ENCODE measurements at regions not wholly inside any gene's neighbourhood (a gene's known extent, or its start where the extent isn't known, plus 50 kb on each side); places are given as distances from the start of the nearest gene placed in this dataset.
"Not testable (repeated sequence)": the region's sequence is repeated elsewhere in the genome, so short reads cannot be mapped to it uniquely, and the experiment has no call there.

GRCh38 chr2:91559269-91559668 is 2867.8 kb downstream of the RPIA start:
- H3K4me3 ChIP-seq (ENCODE audit: low read depth, low read length); DNase-seq (ENCODE audit: low read depth): not testable (repeated sequence)

DNA sequence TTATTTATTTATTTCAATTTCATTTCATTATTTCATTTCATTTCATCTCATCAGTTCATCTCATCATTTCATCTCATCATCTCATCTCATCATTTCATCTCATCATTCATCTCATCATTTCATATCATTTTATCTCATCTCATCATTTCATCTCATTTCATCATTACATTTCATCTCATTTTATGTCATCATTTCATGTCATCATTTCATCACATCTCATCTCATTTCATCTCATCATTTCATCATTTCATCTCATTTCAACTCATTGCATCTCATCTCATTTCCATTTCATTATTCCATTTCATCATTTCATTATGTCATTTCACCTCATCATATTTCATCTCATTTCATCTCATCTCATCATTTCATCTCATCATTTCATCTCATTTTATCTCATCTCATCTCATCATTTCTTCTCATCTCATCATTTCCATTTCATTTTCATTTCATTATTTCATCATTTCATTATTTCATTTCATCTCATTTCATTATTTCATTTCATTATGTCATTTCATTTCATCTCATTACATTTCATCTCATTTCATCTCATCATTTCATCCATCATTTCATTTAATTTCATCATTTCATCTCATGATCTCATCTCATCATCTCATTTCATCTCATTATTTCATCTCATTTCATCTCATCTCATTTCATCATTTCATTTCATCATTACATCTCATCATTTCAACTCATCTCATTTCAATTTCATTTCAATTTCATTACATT is 2868.6 kb downstream of the RPIA start:
- not testable (repeated sequence) for DNase-seq (ENCODE audit: low read depth); H3K4me3 ChIP-seq (ENCODE audit: low read depth, low read length)

GRCh38 chr2:91562184-91562583 is 2870.7 kb downstream of the RPIA start:
- not testable (repeated sequence) for H3K4me3 ChIP-seq (ENCODE audit: low read depth, low read length); DNase-seq (ENCODE audit: low read depth)

- H3K4me3 ChIP-seq (ENCODE audit: low read depth, low read length); DNase-seq (ENCODE audit: low read depth): not testable (repeated sequence)
Measured at GRCh38 chr2:91564700-91565099, 2873.2 kb downstream of the RPIA start.

DNA sequence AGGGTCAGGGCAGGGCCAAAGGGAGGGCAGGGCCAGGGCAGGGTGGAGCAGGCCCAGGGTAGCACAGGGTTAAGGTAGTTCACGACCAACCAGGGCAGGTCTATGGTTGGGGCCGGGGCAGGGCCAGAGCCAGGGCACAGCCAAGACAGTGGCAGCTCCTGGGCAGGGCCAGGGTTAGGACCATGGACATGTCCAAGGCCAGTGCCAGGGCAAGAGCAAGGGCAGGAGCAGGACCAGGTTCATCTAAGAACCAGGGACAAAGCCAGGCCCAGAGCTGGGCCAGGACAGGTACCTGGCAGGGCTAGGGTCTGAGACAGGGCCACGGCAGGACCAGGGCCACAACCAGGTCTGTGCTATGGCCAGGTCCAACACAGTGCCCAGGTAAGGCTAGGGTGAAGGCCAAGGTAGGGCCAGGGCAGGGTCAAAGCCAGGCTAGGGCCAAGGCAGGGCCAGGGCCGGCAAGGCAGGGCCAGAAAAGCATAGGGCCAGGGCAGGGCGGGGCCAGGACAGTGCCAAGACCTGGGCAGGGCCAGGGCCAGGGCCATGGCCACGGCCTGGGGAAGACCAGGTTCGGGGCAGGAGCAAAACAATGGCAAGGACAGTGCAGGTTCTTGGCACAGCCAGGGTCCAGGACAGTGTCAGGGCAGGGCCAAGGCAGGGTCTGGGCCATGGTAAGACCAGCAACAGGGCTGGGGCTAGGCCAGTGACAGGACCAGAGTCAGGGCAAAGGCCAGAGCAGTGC is 2874.4 kb downstream of the RPIA start:
- DNase-seq (ENCODE audit: low read depth); H3K4me3 ChIP-seq (ENCODE audit: low read depth, low read length): not testable (repeated sequence)

GRCh38 chr2:91566611-91567010 is 2875.1 kb downstream of the RPIA start:
- DNase-seq (ENCODE audit: low read depth), result not testable (repeated sequence)

DNA sequence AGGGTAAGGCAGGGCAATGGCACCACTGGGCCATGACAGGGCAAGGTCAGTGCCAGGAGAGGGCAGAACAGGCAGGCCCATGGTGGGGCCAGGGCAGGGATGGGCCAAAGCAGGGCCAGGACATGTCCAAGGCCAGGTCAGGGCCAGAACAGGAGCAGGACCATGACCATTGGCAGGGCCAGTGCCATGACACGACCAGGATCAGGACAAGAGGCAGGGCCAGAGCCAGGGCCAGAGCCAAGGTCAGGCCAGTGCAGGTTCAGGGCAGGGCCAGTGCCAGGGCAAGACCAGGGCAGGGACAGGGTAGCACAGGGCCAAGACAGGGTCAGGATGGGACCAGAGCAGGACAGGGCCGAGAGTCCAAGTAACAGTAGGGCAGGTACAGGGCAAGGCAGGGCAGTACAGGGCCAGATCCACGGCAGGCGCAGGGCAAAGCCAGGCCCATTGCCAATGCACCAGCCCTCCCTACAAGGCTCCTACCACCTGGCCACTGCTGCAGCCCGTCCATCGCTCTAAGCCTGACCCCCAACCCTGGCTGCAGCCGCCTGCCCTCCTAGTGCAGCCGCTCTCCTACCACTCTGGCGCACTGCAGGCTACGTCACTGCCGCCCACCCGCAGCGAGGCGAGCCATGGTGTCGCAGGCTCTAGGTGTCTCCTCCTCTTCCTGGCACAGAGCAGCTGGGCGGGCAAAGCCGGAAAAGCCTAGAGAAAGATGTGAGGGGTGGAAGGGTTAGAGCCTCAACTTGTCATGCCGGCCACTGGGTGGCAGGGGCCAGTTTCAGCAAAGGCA is 2876.3 kb downstream of the RPIA start:
- H3K4me3 ChIP-seq (ENCODE audit: low read depth, low read length); DNase-seq (ENCODE audit: low read depth): not testable (repeated sequence)

More at GRCh38 chr2:91566611-91567010, 2875.1 kb downstream of the RPIA start:
- H3K4me3 ChIP-seq (ENCODE audit: low read depth, low read length), result not testable (repeated sequence)

GRCh38 chr2:91568391-91569338 is 2877.2 kb downstream of the RPIA start:
- DNase-seq (ENCODE audit: low read depth); H3K4me3 ChIP-seq (ENCODE audit: low read depth, low read length): not testable (repeated sequence)

- DNase-seq (ENCODE audit: low read depth); H3K4me3 ChIP-seq (ENCODE audit: low read depth, low read length): not testable (repeated sequence)
Measured at GRCh38 chr2:91571239-91571923, 2879.9 kb downstream of the RPIA start.

DNA sequence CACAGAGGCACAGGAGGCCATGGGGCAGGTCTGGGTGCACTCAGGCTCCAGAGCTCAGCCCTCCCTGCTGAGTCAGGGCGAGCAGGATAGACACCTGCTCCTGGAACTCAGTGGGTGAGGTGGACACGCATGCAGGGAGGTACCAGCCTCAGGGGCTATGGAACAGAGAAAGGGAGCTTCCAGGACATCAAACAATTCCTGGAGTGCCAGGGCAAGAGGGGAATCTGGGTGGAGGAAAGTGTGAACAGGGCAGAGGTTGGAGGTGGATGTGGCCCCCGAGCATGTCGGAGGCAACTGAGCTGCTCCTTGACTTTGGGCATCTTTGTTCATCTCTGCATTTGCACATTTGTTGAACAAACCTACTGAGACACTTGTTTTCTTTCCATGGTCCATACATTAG is 2881.5 kb downstream of the RPIA start:
- H3K4me3 ChIP-seq (ENCODE audit: low read depth, low read length); DNase-seq (ENCODE audit: low read depth): not testable (repeated sequence)

GRCh38 chr2:91573755-91574154 is 2882.3 kb downstream of the RPIA start:
- not testable (repeated sequence) for DNase-seq (ENCODE audit: low read depth)

DNA sequence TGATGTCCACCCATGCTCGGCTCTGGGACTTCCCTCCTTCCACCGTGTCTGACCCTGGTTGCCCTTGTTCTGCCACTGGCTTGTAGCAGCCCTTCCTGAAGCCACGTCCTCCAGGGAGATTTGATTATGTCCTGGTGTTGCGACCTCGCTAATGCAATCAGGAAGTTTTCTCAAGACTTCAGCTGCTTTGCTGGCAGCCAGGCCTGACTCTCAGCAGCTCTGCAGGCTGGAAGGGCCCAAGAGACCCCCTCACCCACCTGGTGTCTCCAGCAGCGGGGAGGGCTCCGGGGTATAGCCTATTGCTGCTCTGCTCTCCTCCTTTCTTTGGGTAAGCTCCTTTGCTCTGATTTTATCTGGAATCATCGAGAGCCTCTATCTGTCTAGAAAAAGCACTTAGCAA is 2882.8 kb downstream of the RPIA start:
- not testable (repeated sequence) for H3K4me3 ChIP-seq (ENCODE audit: low read depth, low read length); DNase-seq (ENCODE audit: low read depth)

More at GRCh38 chr2:91573755-91574154, 2882.3 kb downstream of the RPIA start:
- H3K4me3 ChIP-seq (ENCODE audit: low read depth, low read length), result not testable (repeated sequence)

DNA sequence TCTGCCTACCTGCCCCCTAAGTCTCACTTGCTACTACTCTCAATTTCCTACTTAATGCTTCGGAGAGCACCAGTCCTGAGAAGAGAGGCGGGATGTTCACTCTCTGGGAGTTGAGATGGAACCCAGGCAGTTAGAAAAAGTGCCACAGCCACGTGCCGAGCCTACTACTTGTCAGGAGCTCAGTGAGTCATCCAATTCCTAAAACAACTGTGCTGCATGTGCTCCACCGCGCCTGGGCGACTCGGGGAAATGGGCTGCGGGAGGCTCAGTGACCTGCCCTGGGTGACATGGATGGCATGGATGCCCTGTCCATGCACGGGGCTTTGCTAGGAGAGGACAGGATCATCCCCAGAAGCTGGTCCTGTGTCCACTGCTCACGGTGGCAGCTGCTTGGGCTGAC is 2884.2 kb downstream of the RPIA start:
- DNase-seq (ENCODE audit: low read depth); H3K4me3 ChIP-seq (ENCODE audit: low read depth, low read length): not testable (repeated sequence)

DNA sequence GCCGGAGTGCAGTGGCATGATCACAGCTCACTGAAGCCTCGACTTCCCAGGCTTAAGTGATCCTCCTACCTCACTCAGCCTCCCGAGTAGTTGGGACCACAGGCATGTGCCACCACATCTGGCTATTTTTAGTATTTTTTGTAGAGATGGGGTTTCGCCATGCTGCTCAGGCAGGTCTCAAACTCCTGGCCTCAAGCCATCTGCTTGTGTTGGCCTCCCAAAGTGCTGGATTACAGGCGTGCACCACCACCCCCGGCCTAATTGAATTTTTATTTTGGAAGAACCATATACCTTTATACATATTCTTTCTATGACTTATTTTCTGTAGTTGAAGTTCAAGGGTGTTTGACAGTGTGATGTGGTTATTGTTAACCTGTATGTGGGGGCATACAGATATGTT is 2885.9 kb downstream of the RPIA start:
- not testable (repeated sequence) for H3K4me3 ChIP-seq (ENCODE audit: low read depth, low read length)

DNA sequence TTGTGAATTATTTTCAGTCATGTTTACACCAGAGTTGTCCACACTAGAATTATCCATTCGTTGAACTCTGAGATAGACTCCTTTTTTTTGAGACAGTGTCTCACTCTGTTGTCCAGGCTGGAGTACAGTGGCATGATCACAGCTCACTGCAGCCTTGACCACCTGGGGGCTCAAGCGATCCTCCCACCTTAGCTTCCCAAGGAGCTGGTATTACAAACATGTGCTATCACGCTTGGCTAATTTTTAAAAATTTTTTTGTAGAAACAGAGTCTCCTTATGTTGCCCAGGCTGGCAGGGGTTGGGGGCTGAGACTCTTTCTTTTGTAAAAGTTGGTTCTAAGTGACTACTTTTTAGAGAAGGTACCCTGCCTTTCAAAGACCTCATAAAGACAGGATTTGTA is 2887.2 kb downstream of the RPIA start:
- H3K4me3 ChIP-seq (ENCODE audit: low read depth, low read length); DNase-seq (ENCODE audit: low read depth): not testable (repeated sequence)

More for the DNA sequence above, 2885.9 kb downstream of the RPIA start:
- not testable (repeated sequence) for DNase-seq (ENCODE audit: low read depth)

DNA sequence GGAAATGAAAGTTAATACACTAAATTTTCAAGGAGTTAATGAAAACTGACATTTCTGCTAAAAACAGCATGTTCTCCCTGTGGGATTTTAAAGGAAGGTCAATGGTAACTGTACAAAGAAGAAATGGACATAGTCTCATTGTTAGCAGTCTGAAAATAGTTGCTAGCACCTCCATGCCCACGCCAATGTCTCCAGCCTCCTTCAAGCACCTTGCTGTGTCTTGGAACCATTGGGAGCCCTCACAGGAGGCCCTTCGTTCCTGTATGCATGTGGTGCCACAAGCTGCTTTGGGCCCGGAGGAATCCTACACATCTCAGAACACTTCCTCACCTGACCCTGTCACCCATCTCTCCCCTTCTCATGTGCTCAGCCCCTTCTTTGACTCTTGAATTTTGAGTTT is 2888.1 kb downstream of the RPIA start:
- not testable (repeated sequence) for H3K4me3 ChIP-seq (ENCODE audit: low read depth, low read length); DNase-seq (ENCODE audit: low read depth)

DNA sequence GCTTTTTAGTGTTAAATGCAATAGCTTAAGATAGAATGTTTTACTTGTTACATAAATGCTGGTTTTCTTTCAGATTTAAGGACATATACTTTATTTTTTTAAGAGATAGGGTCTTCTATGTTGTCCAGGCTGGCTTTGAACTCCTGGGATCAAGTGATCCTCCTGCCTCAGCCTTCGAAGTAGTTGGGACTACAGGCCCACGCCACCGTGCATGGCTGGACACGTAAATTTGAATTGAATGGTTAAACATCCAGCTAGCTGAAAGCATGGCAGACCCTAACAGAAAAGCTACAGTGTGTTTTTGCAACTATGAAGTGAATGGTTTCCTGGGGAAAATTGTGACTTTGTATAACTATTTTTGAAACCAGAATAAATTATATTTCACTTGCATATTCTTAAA is 2888.6 kb downstream of the RPIA start:
- not testable (repeated sequence) for DNase-seq (ENCODE audit: low read depth); H3K4me3 ChIP-seq (ENCODE audit: low read depth, low read length)

DNA sequence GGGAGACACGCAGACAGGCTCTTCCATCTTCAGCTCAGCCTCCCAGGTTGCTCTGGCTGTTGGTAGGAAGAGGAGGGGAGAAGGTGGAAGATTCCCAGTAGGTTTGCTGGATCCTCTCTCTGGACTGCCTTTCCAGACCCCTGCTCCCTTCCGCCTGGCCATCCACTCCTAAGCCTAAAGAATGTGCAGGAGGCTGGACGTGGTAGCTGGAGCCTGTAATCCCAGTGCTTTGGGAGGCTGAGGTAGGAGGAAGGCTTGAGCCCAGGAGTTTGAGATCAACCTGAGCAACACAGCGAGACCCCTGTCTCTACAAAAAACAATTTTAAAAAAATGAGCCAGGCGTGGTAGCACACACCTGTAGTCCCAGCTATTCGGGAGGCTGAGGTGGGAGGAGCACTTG is 2895.6 kb downstream of the RPIA start:
- not testable (repeated sequence) for DNase-seq (ENCODE audit: low read depth); H3K4me3 ChIP-seq (ENCODE audit: low read depth, low read length)

All from GM12865 (cell line).